ENCODE measurements at regions not wholly inside any gene's neighbourhood (a gene's known extent, or its start where the extent isn't known, plus 50 kb on each side); places are given as distances from the start of the nearest gene placed in this dataset.

GRCh38 chr2:2516386-2516785 lies 185.3 kb upstream of the MYT1L start:
- no peak overlapping the region for H2AFZ ChIP-seq (ENCODE audit: low read depth)
- H4K20me1 ChIP-seq (ENCODE audit: insufficient read depth): no peaks in the 10 kb centered on the region
- DNase-seq: no peak
- TF ChIP-seq CTCF (IDR thresholded peaks at IDR 0.05) (no peak), FOSL2 (IDR thresholded peaks at IDR 0.05; ENCODE audit: borderline replicate concordance, low read depth) (no peak), NRF1 (IDR thresholded peaks at IDR 0.05; ENCODE audit: low read depth, low read length) (no peak), MAX (IDR thresholded peaks at IDR 0.05; ENCODE audit: low read depth) (no peak), RXRA (IDR thresholded peaks at IDR 0.05; ENCODE audit: borderline replicate concordance, low read depth) (no peak), MEF2A (IDR thresholded peaks at IDR 0.05; ENCODE audit: borderline replicate concordance, low read depth) (no peak), NFIC (IDR thresholded peaks at IDR 0.05; ENCODE audit: borderline replicate concordance) (no peak), MXI1 (IDR thresholded peaks at IDR 0.05; ENCODE audit: low read depth, low read length) (no peak), EP300 (IDR thresholded peaks at IDR 0.05; ENCODE audit: borderline replicate concordance in 1 of 2, low read depth in 1 of 2, low read length in 1 of 2) (no peak), REST (IDR thresholded peaks at IDR 0.05; ENCODE audit: low read depth, low read length) (no peak), GATA2 (CRISPR knock-in tag; IDR thresholded peaks at IDR 0.05) (no peak), SIN3A (IDR thresholded peaks at IDR 0.05; ENCODE audit: borderline replicate concordance, low read depth, low read length) (no peak), RFX5 (IDR thresholded peaks at IDR 0.05; ENCODE audit: low read length) (no peak), RAD21 (IDR thresholded peaks at IDR 0.05; ENCODE audit: low read length) (no peak), PBX3 (IDR thresholded peaks at IDR 0.05) (no peak), GABPA (IDR thresholded peaks at IDR 0.05; ENCODE audit: low read depth) (no peak), IRF3 (IDR thresholded peaks at IDR 0.05; ENCODE audit: low read depth, low read length) (no peak), ELF1 (IDR thresholded peaks at IDR 0.05) (no peak), EZH2phosphoT487 (IDR thresholded peaks at IDR 0.05; ENCODE audit: borderline replicate concordance, low read depth) (no peak)
- 49% methylated on average over 14 of the region's 14 CpGs for WGBS (ENCODE audit: low lambda C conversion rate)
- no peak overlapping the region for H3K27ac ChIP-seq (ENCODE audit: low read depth in 2 of 2, low read length in 1 of 2)
- peaks cover 0 to 2% of the 10 kb centered on the region in 2 experiments; a peak in 1 of 4 replicates for H3K4me1 ChIP-seq (ENCODE audit: control insufficient read depth in 1 of 2, insufficient read depth in 2 of 2, low read depth in 1 of 2, low read length in 1 of 2)
- H3F3A ChIP-seq (replicated peaks; ENCODE audit: insufficient read depth): no peaks in the 10 kb centered on the region
- no peaks in the 10 kb centered on the region for H3K36me3 ChIP-seq (replicated peaks in 1 of 2; ENCODE audit: control insufficient read depth in 1 of 2, insufficient read depth in 2 of 2, low read length in 1 of 2)
- H3K4me2 ChIP-seq: no peak overlapping the region
- H3K9ac ChIP-seq: no peak overlapping the region
- no peaks in the 10 kb centered on the region for H3K9me3 ChIP-seq
- POLR2A ChIA-PET: no interaction called here
- CTCF ChIA-PET: interaction anchor here (0.7 kb wide), 1 partner anchor 66 kb away, joined by 5 read pairs; no protein-coding TSS in a partner anchor
- no peaks in the 10 kb centered on the region for H3K9me2 ChIP-seq
- no peaks in the 10 kb centered on the region for H3K27me3 ChIP-seq (ENCODE audit: insufficient read depth)
- no peaks in the 10 kb centered on the region for H3K79me2 ChIP-seq (ENCODE audit: insufficient read depth)
- H3K4me3 ChIP-seq (ENCODE audit: low read depth in 2 of 2, low read length in 1 of 2): no peak overlapping the region
